HepG2 (cell line): ENCODE measurements at regions not wholly inside any gene's neighbourhood (a gene's known extent, or its start where the extent isn't known, plus 50 kb on each side); places are given as distances from the start of the nearest gene placed in this dataset.

Experiments
- ARID2 ChIP-seq: sonication (generic); formaldehyde crosslinking; IDR thresholded peaks from 2 replicates; pipeline ENCODE4 v1.8.1; 2022; ENCODE audit warnings: mild to moderate bottlenecking, missing genetic modification reagents, borderline replicate concordance
- ARID5B ChIP-seq: IDR thresholded peaks from 2 replicates; pipeline ENCODE4 v1.4.0; 2020; ENCODE audit warnings: mild to moderate bottlenecking, missing genetic modification reagents
- HMG20A ChIP-seq: IDR thresholded peaks from 2 replicates; pipeline ENCODE4 v1.6.1; 2016; ENCODE audit warnings: borderline replicate concordance
- KAT2B ChIP-seq: fragments of 150-350 bp; IDR thresholded peaks from 2 replicates; pipeline ENCODE4 v1.6.1; 2014; ENCODE audit warnings: low read depth, low read length, borderline replicate concordance
- MAX ChIP-seq: IDR thresholded peaks from 2 replicates; pipeline ENCODE4 v1.6.1; 2012; ENCODE audit warnings: inconsistent platforms
- NCOA2 ChIP-seq: sonication (generic); formaldehyde crosslinking; IDR thresholded peaks from 2 replicates; pipeline ENCODE4 v1.8.0; 2022; ENCODE audit warnings: inconsistent platforms
- PCBP2 ChIP-seq: fragments of 200-400 bp; formaldehyde crosslinking; optimal IDR thresholded peaks from 2 replicates; pipeline ENCODE3; 2018; ENCODE audit warnings: low read length, low read depth; ENCODE audit not compliant: poor library complexity, severe bottlenecking
- SOX5 ChIP-seq: IDR thresholded peaks from 2 replicates; pipeline ENCODE4 v1.6.1; 2016; ENCODE audit warnings: borderline replicate concordance
- TEAD2 ChIP-seq: sonication (generic); formaldehyde crosslinking; IDR thresholded peaks from 2 replicates; pipeline ENCODE4 v1.9.0; 2021; ENCODE audit warnings: missing genetic modification reagents
- ZNF121 ChIP-seq: sonication (generic); formaldehyde crosslinking; IDR thresholded peaks from 2 replicates; pipeline ENCODE4 v1.5.0; 2020; ENCODE audit warnings: mild to moderate bottlenecking, missing genetic modification reagents
- ZNF33B ChIP-seq: sonication (generic); formaldehyde crosslinking; IDR thresholded peaks from 2 replicates; pipeline ENCODE4 v1.5.1; 2020; ENCODE audit warnings: mild to moderate bottlenecking, missing genetic modification reagents
- ZNF441 ChIP-seq: sonication (generic); formaldehyde crosslinking; IDR thresholded peaks from 2 replicates; pipeline ENCODE4 v1.7.0; 2021; ENCODE audit warnings: missing genetic modification reagents, borderline replicate concordance
- ZNF530 ChIP-seq: sonication (generic); formaldehyde crosslinking; IDR thresholded peaks from 2 replicates; pipeline ENCODE4 v1.5.0; 2020; ENCODE audit warnings: low read depth, mild to moderate bottlenecking, missing genetic modification reagents
- ZNF629 ChIP-seq: sonication (generic); formaldehyde crosslinking; conservative IDR thresholded peaks from 2 replicates; pipeline ENCODE4 v1.5.0; 2020; ENCODE audit warnings: missing genetic modification reagents
- ZNF792 ChIP-seq: IDR thresholded peaks from 2 replicates; pipeline ENCODE4 v1.6.1; 2016
- ZSCAN25 ChIP-seq: sonication (generic); formaldehyde crosslinking; IDR thresholded peaks from 2 replicates; pipeline ENCODE4 v1.8.0; 2022; ENCODE audit warnings: mild to moderate bottlenecking, missing genetic modification reagents
- ZSCAN9 ChIP-seq: IDR thresholded peaks from 2 replicates; pipeline ENCODE4 v1.6.1; 2016; ENCODE audit warnings: borderline replicate concordance
- TF ChIP-seq, protein P1 (sequence below): sonication (generic); formaldehyde crosslinking; IDR thresholded peaks from 2 replicates; pipeline ENCODE4 v1.5.0; 2020; ENCODE audit warnings: missing genetic modification reagents
- TF ChIP-seq, protein P2 (sequence below), 2 experiments: sonication (generic) in 1 of 2; formaldehyde crosslinking in 1 of 2; IDR thresholded peaks; 2 replicates each; pipeline versions ENCODE4 v1.4.0 to v1.6.1; 2016 to 2020; ENCODE audit warnings: borderline replicate concordance in 1 of 2, low read depth in 1 of 2, mild to moderate bottlenecking in 1 of 2, missing genetic modification reagents in 1 of 2
- TF ChIP-seq, protein P3 (sequence below): sonication (generic); formaldehyde crosslinking; IDR thresholded peaks from 2 replicates; pipeline ENCODE4 v1.5.1; 2020; ENCODE audit warnings: missing genetic modification reagents, mild to moderate bottlenecking, borderline replicate concordance

DNA sequence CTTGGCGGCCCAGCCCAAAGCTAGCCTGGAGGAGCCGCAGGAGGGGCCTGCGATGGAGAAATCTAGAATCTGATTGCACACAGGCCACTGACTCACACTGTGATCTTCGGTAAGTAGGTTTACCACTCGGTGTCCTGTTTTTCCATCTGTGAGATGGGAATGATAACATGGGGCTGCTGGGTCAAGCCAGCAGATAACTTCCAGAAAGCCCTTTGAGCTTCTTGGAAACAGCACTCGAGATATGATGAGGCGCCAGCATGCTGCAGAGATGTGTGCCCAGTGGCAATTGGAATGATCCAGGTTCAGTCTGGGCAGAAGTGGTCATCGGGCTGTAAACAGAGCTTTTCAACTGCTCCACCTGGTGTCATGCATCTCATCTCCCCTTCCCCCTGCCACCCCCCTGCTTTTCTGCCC lies 771.3 kb upstream of the TBX3 start (continued):
- TF ChIP-seq ZNF629 (CRISPR knock-in tag) (peak; percentile 91), ZNF530 (CRISPR knock-in tag) (no peak), ZNF441 (CRISPR knock-in tag) (no peak), NCOA2 (CRISPR knock-in tag) (peak; percentile 38; the same call in 1 of the 2 replicates), SOX5 (peak; percentile 18; the same call in 1 of the 2 replicates), KAT2B (no peak), MAX (peak; percentile 36; the same call in 1 of the 2 replicates), PCBP2 (no peak), HMG20A (CRISPR knock-in tag) (0 out of 2 replicates have a peak, but pooled peaks have one; percentile 12), ZNF792 (no peak), ARID2 (CRISPR knock-in tag) (no peak), ZNF33B (CRISPR knock-in tag) (no peak), ZNF121 (no peak), ARID5B (CRISPR knock-in tag) (peak; percentile 33; the same call in 1 of the 2 replicates), ZSCAN9 (CRISPR knock-in tag) (no peak), ZSCAN25 (peak; percentile 73), TEAD2 (CRISPR knock-in tag) (no peak)
- TF ChIP-seq, protein P1, sequence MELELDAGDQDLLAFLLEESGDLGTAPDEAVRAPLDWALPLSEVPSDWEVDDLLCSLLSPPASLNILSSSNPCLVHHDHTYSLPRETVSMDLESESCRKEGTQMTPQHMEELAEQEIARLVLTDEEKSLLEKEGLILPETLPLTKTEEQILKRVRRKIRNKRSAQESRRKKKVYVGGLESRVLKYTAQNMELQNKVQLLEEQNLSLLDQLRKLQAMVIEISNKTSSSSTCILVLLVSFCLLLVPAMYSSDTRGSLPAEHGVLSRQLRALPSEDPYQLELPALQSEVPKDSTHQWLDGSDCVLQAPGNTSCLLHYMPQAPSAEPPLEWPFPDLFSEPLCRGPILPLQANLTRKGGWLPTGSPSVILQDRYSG, result no peak
- TF ChIP-seq, protein P2, sequence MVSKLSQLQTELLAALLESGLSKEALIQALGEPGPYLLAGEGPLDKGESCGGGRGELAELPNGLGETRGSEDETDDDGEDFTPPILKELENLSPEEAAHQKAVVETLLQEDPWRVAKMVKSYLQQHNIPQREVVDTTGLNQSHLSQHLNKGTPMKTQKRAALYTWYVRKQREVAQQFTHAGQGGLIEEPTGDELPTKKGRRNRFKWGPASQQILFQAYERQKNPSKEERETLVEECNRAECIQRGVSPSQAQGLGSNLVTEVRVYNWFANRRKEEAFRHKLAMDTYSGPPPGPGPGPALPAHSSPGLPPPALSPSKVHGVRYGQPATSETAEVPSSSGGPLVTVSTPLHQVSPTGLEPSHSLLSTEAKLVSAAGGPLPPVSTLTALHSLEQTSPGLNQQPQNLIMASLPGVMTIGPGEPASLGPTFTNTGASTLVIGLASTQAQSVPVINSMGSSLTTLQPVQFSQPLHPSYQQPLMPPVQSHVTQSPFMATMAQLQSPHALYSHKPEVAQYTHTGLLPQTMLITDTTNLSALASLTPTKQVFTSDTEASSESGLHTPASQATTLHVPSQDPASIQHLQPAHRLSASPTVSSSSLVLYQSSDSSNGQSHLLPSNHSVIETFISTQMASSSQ (IDR thresholded peaks at IDR 0.05; ENCODE audit: low read depth), result no peak
- TF ChIP-seq, protein P2 (CRISPR knock-in tag; IDR thresholded peaks at IDR 0.05; ENCODE audit: borderline replicate concordance), result no peak
- TF ChIP-seq, protein P3, sequence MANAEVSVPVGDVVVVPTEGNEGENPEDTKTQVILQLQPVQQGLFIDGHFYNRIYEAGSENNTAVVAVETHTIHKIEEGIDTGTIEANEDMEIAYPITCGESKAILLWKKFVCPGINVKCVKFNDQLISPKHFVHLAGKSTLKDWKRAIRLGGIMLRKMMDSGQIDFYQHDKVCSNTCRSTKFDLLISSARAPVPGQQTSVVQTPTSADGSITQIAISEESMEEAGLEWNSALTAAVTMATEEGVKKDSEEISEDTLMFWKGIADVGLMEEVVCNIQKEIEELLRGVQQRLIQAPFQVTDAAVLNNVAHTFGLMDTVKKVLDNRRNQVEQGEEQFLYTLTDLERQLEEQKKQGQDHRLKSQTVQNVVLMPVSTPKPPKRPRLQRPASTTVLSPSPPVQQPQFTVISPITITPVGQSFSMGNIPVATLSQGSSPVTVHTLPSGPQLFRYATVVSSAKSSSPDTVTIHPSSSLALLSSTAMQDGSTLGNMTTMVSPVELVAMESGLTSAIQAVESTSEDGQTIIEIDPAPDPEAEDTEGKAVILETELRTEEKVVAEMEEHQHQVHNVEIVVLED (CRISPR knock-in tag), result no peak
